Testis (tissue), 2 donors: ENCODE measurements at regions not wholly inside any gene's neighbourhood (a gene's known extent, or its start where the extent isn't known, plus 50 kb on each side); places are given as distances from the start of the nearest gene placed in this dataset.

Experiments
- DNase-seq: peaks from one replicate; pipeline ENCODE4 v3.0.0-alpha.2; 2019
- H3K27ac ChIP-seq, 2 donors: fragments of 200-600 bp; sonication (generic); one replicate each; pipeline ENCODE4 v1.5.1; 2019
- H3K27me3 ChIP-seq: fragments of 200-600 bp; sonication (generic); one replicate; pipeline ENCODE4 v1.5.1; 2019
- H3K36me3 ChIP-seq: fragments of 200-600 bp; sonication (generic); one replicate; pipeline ENCODE4 v1.5.1; 2017; ENCODE audit warnings: low read depth; ENCODE audit errors: missing control alignments
- H3K4me1 ChIP-seq: fragments of 200-600 bp; sonication (generic); one replicate; pipeline ENCODE4 v1.5.1; 2019
- H3K4me3 ChIP-seq, 2 donors: fragments of 200-600 bp; sonication (generic); one replicate each; pipeline ENCODE4 v1.5.1; 2017 to 2019
- H3K9me3 ChIP-seq: fragments of 200-600 bp; sonication (generic); one replicate; pipeline ENCODE4 v1.5.1; 2017
- POLR2A ChIP-seq: fragments of 450-650 bp; IDR thresholded peaks from one replicate; pipeline ENCODE4 v1.6.1; 2017; ENCODE audit warnings: antibody characterized with exemption, mild to moderate bottlenecking, moderate library complexity
- WGBS, 2 donors: methylation state at CpG; one replicate each; pipeline ENCODE4 v1.1.5; 2018; 5-methylcytosine and 5-hydroxymethylcytosine counted together
- intact Hi-C: fragments of 100-400 bp; cut with DNase I; formaldehyde crosslinking; loops from one replicate; pipeline ENCODE4 v1.15.1; 2023; ENCODE audit warnings: low total_unique reads
- TF ChIP-seq, protein P1 (sequence below), 3 experiments: fragments of 450-650 bp in 2 of 3; fragments of 200-600 bp in 1 of 3; sonication (generic) in 1 of 3; IDR thresholded peaks; one replicate each; pipeline ENCODE4 v1.5.1; 2016 to 2019; ENCODE audit warnings: antibody characterized with exemption in 3 of 3, mild to moderate bottlenecking in 2 of 3, moderate library complexity in 1 of 3

DNA sequence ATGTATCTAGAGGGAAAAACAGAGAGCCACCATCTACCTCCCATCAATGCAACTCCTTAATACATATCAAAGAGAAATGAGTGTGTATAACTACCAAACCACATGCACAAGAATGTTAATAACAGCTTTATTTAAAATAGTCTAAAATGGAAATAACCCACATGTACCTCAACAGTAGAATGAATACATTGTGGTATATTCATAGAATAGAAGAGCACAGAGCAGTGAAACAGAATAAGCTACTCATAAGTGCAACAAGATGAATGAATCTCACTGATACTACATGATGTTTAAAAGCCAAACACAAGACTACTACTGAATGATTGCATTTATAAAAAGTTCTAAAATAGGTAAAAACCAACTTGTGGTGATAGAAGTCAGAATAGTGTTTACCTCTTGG lies 232.5 kb downstream of the BTG1 start:
- no peak overlapping the region for H3K27ac ChIP-seq
- no peaks in the 10 kb centered on the region for H3K4me1 ChIP-seq
- H3K27me3 ChIP-seq, result no peaks in the 10 kb centered on the region
- no peak overlapping the region for H3K4me3 ChIP-seq
- intact Hi-C loops, result no loop called here
- no peaks in the 10 kb centered on the region for H3K9me3 ChIP-seq
- DNase-seq, result no peak
- TF ChIP-seq POLR2A, result no peak
- TF ChIP-seq, protein P1, sequence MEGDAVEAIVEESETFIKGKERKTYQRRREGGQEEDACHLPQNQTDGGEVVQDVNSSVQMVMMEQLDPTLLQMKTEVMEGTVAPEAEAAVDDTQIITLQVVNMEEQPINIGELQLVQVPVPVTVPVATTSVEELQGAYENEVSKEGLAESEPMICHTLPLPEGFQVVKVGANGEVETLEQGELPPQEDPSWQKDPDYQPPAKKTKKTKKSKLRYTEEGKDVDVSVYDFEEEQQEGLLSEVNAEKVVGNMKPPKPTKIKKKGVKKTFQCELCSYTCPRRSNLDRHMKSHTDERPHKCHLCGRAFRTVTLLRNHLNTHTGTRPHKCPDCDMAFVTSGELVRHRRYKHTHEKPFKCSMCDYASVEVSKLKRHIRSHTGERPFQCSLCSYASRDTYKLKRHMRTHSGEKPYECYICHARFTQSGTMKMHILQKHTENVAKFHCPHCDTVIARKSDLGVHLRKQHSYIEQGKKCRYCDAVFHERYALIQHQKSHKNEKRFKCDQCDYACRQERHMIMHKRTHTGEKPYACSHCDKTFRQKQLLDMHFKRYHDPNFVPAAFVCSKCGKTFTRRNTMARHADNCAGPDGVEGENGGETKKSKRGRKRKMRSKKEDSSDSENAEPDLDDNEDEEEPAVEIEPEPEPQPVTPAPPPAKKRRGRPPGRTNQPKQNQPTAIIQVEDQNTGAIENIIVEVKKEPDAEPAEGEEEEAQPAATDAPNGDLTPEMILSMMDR (IDR thresholded peaks at IDR 0.05), result no peak
- H3K36me3 ChIP-seq, result no peaks in the 10 kb centered on the region

DNA sequence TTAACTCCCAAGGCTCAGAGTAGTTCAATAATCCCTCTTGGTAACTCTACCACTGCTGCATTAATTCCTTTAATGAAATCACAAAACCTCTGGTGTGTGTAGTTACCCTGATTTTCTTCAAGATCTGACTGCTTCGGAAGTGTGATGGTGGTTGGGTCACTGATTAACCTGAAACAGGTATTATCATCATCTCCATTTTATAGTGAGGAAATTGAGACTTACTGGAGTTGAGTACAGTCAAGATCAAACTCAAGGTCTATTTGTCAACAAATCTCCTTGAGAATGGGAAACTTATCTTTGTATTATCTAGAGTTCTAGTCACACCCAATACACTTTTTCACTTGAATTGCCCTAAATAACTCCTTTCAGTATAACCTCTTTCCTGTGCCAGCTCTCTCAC lies 233.5 kb downstream of the BTG1 start:
- no peak for DNase-seq
- Histone ChIP-seq H3K4me3 (no peak overlapping the region), H3K27ac (no peak overlapping the region), H3K9me3 (no peaks in the 10 kb centered on the region), H3K27me3 (no peaks in the 10 kb centered on the region), H3K4me1 (no peaks in the 10 kb centered on the region), H3K36me3 (no peaks in the 10 kb centered on the region)
- WGBS, 2 donors, result 85 to 91% methylated on average over 1 of the region's 1 CpG
- TF ChIP-seq POLR2A, result no peak
- TF ChIP-seq, protein P1 (IDR thresholded peaks at IDR 0.05), result no peak
- intact Hi-C loops, result no loop called here

DNA sequence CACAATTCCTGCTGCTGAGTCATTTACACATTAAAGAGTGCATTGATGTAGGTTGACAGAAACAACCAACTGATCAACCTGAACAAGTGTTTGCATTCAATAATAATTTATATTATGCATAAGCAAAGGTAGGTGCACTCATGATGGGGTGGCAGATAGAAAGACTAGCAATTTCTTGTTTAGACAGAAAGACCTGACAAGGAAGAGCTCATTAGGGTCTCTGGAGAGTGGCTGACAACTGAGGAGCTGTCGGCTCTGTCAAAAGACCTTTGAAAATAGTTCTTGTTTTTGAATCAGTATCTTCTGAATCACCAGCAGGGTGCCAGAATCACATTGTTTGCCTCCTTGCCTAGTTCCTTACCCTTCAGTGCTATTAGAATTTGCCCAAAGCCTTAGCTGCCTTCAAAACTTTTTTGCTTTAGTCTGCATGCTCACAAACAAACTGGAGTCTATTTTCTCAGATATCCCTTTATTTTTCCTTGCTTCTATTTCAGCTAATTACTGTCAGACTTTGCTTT lies 234.7 kb downstream of the BTG1 start:
- no peaks in the 10 kb centered on the region for H3K36me3 ChIP-seq
- intact Hi-C loops, result no loop called here
- WGBS, 2 donors, result 77 to 81% methylated on average over 1 of the region's 1 CpG

DNA sequence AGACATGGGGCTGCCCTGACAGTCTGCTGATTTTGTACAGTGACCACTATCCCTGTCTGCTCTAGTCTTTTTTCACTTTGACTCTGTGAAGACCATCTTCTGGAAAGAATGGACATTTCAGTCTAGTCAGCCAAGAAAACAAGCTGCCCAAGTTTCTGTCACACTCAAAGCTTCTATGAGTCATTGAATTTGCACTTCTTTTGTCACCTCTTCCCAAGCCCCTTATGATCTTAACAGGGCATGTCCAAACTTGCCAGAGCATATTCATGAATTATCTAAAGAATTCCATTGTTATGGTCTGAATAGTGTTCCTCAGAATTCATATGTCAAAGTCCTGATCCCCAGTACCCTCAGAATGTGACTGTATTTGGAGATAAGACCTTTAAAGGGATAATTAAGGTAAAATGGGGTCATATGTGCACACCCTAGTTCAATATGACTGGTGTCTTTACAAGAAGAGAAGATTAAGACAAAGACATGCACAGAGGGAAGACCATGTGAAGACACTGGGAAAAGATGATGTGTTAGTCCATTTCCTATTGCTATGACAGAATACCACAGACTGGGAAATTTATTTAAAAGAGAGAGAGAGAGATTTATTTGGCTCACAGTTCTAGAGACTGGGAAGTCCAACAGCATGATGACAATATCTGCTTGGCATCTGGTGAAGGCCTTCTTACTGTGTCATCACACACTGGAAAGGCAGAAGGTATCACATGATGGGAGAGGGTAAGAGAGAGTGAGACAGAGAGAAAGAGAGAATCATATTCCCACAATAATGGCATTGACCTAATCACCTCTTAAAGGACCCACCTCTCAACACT lies 242.6 kb downstream of the BTG1 start:
- Histone ChIP-seq H3K27ac (no peak overlapping the region), H3K9me3 (no peaks in the 10 kb centered on the region), H3K27me3 (no peaks in the 10 kb centered on the region), H3K36me3 (no peaks in the 10 kb centered on the region), H3K4me1 (no peaks in the 10 kb centered on the region), H3K4me3 (no peak overlapping the region)
- intact Hi-C loops, result no loop called here
- no peak for TF ChIP-seq POLR2A
- TF ChIP-seq, protein P1 (IDR thresholded peaks at IDR 0.05), result no peak
- no peak for DNase-seq

More for the DNA sequence above, 234.7 kb downstream of the BTG1 start:
- Histone ChIP-seq H3K9me3 (no peaks in the 10 kb centered on the region), H3K4me1 (no peaks in the 10 kb centered on the region), H3K27me3 (no peaks in the 10 kb centered on the region), H3K4me3 (no peak overlapping the region), H3K27ac (no peak overlapping the region)
- no peak for DNase-seq
- TF ChIP-seq POLR2A, result no peak
- TF ChIP-seq, protein P1 (IDR thresholded peaks at IDR 0.05), result no peak
